ENCODE measurements at regions not wholly inside any gene's neighbourhood (a gene's known extent, or its start where the extent isn't known, plus 50 kb on each side); places are given as distances from the start of the nearest gene placed in this dataset.

DNA sequence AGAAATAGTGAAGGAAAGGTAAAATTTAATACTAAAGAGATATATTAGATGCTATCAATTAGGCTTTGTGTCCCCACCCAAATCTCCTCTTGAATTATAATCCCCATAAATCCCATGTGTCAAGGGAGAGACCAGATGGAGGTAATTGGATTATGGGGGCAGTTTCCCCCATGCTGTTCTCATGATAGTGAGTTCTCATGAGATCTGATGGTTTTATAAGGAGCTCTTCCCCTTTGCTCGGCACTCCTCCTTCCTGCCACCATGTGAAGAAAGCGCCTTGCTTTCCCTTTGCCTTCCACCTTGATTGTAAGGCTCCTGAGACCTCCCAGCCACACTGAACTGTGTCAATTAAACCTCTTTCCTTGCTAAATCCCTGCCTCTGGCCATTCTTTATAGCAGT is 697.0 kb upstream of the RGMB start:
- TF ChIP-seq TCF7L2 (IDR thresholded peaks at IDR 0.05; ENCODE audit: borderline replicate concordance, low read depth, low read length) (no peak), ZNF404 (tag by site-specific recombination; IDR thresholded peaks at IDR 0.05) (no peak), ZEB2 (tag by site-specific recombination; IDR thresholded peaks at IDR 0.05) (no peak), ZFP3 (tag by site-specific recombination; IDR thresholded peaks at IDR 0.05; ENCODE audit: low read depth) (no peak), ZNF621 (tag by site-specific recombination; IDR thresholded peaks at IDR 0.05) (no peak), REPIN1 (tag by site-specific recombination; IDR thresholded peaks at IDR 0.05; ENCODE audit: low read depth) (no peak), ZNF239 (tag by site-specific recombination; IDR thresholded peaks at IDR 0.05) (no peak), HOXA7 (CRISPR knock-in tag; IDR thresholded peaks at IDR 0.05; ENCODE audit: borderline replicate concordance) (no peak), ZNF660 (tag by site-specific recombination; IDR thresholded peaks at IDR 0.05) (no peak)
- TF ChIP-seq, protein P1, sequence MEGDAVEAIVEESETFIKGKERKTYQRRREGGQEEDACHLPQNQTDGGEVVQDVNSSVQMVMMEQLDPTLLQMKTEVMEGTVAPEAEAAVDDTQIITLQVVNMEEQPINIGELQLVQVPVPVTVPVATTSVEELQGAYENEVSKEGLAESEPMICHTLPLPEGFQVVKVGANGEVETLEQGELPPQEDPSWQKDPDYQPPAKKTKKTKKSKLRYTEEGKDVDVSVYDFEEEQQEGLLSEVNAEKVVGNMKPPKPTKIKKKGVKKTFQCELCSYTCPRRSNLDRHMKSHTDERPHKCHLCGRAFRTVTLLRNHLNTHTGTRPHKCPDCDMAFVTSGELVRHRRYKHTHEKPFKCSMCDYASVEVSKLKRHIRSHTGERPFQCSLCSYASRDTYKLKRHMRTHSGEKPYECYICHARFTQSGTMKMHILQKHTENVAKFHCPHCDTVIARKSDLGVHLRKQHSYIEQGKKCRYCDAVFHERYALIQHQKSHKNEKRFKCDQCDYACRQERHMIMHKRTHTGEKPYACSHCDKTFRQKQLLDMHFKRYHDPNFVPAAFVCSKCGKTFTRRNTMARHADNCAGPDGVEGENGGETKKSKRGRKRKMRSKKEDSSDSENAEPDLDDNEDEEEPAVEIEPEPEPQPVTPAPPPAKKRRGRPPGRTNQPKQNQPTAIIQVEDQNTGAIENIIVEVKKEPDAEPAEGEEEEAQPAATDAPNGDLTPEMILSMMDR (tag by site-specific recombination; IDR thresholded peaks at IDR 0.05), result no peak
- TF ChIP-seq, protein P2, sequence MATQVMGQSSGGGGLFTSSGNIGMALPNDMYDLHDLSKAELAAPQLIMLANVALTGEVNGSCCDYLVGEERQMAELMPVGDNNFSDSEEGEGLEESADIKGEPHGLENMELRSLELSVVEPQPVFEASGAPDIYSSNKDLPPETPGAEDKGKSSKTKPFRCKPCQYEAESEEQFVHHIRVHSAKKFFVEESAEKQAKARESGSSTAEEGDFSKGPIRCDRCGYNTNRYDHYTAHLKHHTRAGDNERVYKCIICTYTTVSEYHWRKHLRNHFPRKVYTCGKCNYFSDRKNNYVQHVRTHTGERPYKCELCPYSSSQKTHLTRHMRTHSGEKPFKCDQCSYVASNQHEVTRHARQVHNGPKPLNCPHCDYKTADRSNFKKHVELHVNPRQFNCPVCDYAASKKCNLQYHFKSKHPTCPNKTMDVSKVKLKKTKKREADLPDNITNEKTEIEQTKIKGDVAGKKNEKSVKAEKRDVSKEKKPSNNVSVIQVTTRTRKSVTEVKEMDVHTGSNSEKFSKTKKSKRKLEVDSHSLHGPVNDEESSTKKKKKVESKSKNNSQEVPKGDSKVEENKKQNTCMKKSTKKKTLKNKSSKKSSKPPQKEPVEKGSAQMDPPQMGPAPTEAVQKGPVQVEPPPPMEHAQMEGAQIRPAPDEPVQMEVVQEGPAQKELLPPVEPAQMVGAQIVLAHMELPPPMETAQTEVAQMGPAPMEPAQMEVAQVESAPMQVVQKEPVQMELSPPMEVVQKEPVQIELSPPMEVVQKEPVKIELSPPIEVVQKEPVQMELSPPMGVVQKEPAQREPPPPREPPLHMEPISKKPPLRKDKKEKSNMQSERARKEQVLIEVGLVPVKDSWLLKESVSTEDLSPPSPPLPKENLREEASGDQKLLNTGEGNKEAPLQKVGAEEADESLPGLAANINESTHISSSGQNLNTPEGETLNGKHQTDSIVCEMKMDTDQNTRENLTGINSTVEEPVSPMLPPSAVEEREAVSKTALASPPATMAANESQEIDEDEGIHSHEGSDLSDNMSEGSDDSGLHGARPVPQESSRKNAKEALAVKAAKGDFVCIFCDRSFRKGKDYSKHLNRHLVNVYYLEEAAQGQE (tag by site-specific recombination; IDR thresholded peaks at IDR 0.05), result no peak
- TF ChIP-seq, protein P3, sequence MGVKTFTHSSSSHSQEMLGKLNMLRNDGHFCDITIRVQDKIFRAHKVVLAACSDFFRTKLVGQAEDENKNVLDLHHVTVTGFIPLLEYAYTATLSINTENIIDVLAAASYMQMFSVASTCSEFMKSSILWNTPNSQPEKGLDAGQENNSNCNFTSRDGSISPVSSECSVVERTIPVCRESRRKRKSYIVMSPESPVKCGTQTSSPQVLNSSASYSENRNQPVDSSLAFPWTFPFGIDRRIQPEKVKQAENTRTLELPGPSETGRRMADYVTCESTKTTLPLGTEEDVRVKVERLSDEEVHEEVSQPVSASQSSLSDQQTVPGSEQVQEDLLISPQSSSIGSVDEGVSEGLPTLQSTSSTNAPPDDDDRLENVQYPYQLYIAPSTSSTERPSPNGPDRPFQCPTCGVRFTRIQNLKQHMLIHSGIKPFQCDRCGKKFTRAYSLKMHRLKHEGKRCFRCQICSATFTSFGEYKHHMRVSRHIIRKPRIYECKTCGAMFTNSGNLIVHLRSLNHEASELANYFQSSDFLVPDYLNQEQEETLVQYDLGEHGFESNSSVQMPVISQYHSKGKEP (tag by site-specific recombination; IDR thresholded peaks at IDR 0.05), result no peak
- TF ChIP-seq, protein P4, sequence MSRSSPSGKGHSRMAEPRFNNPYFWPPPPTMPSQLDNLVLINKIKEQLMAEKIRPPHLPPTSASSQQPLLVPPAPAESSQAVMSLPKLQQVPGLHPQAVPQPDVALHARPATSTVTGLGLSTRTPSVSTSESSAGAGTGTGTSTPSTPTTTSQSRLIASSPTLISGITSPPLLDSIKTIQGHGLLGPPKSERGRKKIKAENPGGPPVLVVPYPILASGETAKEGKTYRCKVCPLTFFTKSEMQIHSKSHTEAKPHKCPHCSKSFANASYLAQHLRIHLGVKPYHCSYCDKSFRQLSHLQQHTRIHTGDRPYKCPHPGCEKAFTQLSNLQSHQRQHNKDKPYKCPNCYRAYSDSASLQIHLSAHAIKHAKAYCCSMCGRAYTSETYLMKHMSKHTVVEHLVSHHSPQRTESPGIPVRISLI (tag by site-specific recombination; IDR thresholded peaks at IDR 0.05), result no peak
